HL-60 (cell line): ENCODE measurements at regions not wholly inside any gene's neighbourhood (a gene's known extent, or its start where the extent isn't known, plus 50 kb on each side); places are given as distances from the start of the nearest gene placed in this dataset.

ENCODE experiments used
- DNase-seq, 2 experiments: peaks; one replicate each; pipeline ENCODE4 v3.0.0-alpha.2; 2010 to 2020; ENCODE audit warnings: low read depth in 1 of 2, low spot score in 1 of 2
- H3K27ac ChIP-seq: fragments of 250-450 bp; sonication (Bioruptor Pico); replicated peaks from 2 replicates; pipeline ENCODE4 v1.5.1; 2020; ENCODE audit warnings: mild to moderate bottlenecking, moderate library complexity
- H3K27me3 ChIP-seq: fragments of 250-450 bp; sonication (Bioruptor Pico); 2 replicates; pipeline ENCODE4 v1.5.1; 2021; ENCODE audit warnings: mild to moderate bottlenecking, moderate library complexity; ENCODE audit not compliant: insufficient read depth, poor library complexity, severe bottlenecking
- H3K4me3 ChIP-seq: replicated peaks from 2 replicates; pipeline ENCODE4 v1.5.1; 2011; ENCODE audit warnings: mild to moderate bottlenecking, control low read depth, low read length; ENCODE audit not compliant: insufficient read depth
- GABPA ChIP-seq: IDR thresholded peaks from 2 replicates; pipeline ENCODE4 v1.6.1; 2012; ENCODE audit warnings: low read depth
- POLR2AphosphoS5 ChIP-seq: IDR thresholded peaks from 2 replicates; pipeline ENCODE4 v1.6.1; 2012; ENCODE audit warnings: low read depth
- SPI1 ChIP-seq: IDR thresholded peaks from 2 replicates; pipeline ENCODE4 v1.6.1; 2012; ENCODE audit warnings: low read depth, mild to moderate bottlenecking, borderline replicate concordance
- TF ChIP-seq, protein P1 (sequence below): IDR thresholded peaks from 2 replicates; pipeline ENCODE4 v1.6.1; 2012; ENCODE audit warnings: low read depth; ENCODE audit not compliant: insufficient replicate concordance
- TF ChIP-seq, protein P2 (sequence below): IDR thresholded peaks from one replicate; pipeline ENCODE4 v1.5.1; 2011; ENCODE audit warnings: low read length, control low read depth, inconsistent platforms; ENCODE audit not compliant: insufficient read depth

- no peak overlapping the region for H3K27ac ChIP-seq
- no peak for DNase-seq
- H3K27me3 ChIP-seq, result no peaks in the 10 kb centered on the region
- no peak overlapping the region for H3K4me3 ChIP-seq
- TF ChIP-seq, protein P1, sequence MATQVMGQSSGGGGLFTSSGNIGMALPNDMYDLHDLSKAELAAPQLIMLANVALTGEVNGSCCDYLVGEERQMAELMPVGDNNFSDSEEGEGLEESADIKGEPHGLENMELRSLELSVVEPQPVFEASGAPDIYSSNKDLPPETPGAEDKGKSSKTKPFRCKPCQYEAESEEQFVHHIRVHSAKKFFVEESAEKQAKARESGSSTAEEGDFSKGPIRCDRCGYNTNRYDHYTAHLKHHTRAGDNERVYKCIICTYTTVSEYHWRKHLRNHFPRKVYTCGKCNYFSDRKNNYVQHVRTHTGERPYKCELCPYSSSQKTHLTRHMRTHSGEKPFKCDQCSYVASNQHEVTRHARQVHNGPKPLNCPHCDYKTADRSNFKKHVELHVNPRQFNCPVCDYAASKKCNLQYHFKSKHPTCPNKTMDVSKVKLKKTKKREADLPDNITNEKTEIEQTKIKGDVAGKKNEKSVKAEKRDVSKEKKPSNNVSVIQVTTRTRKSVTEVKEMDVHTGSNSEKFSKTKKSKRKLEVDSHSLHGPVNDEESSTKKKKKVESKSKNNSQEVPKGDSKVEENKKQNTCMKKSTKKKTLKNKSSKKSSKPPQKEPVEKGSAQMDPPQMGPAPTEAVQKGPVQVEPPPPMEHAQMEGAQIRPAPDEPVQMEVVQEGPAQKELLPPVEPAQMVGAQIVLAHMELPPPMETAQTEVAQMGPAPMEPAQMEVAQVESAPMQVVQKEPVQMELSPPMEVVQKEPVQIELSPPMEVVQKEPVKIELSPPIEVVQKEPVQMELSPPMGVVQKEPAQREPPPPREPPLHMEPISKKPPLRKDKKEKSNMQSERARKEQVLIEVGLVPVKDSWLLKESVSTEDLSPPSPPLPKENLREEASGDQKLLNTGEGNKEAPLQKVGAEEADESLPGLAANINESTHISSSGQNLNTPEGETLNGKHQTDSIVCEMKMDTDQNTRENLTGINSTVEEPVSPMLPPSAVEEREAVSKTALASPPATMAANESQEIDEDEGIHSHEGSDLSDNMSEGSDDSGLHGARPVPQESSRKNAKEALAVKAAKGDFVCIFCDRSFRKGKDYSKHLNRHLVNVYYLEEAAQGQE, result no peak
- TF ChIP-seq SPI1, result no peak
- no peak for TF ChIP-seq GABPA
- TF ChIP-seq, protein P2, sequence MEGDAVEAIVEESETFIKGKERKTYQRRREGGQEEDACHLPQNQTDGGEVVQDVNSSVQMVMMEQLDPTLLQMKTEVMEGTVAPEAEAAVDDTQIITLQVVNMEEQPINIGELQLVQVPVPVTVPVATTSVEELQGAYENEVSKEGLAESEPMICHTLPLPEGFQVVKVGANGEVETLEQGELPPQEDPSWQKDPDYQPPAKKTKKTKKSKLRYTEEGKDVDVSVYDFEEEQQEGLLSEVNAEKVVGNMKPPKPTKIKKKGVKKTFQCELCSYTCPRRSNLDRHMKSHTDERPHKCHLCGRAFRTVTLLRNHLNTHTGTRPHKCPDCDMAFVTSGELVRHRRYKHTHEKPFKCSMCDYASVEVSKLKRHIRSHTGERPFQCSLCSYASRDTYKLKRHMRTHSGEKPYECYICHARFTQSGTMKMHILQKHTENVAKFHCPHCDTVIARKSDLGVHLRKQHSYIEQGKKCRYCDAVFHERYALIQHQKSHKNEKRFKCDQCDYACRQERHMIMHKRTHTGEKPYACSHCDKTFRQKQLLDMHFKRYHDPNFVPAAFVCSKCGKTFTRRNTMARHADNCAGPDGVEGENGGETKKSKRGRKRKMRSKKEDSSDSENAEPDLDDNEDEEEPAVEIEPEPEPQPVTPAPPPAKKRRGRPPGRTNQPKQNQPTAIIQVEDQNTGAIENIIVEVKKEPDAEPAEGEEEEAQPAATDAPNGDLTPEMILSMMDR, result no peak
- TF ChIP-seq POLR2AphosphoS5, result no peak
Measured at GRCh38 chr9:90061187-90061586, 456.4 kb downstream of the GADD45G start.

GRCh38 chr9:90062982-90063381 is 458.2 kb downstream of the GADD45G start:
- H3K4me3 ChIP-seq, result no peak overlapping the region
- DNase-seq, result no peak
- TF ChIP-seq POLR2AphosphoS5 (no peak), GABPA (no peak), SPI1 (no peak)
- TF ChIP-seq, protein P1, result no peak
- TF ChIP-seq, protein P2, result no peak

GRCh38 chr9:90064248-90064647 is 459.4 kb downstream of the GADD45G start:
- TF ChIP-seq POLR2AphosphoS5 (no peak), GABPA (no peak), SPI1 (no peak)
- TF ChIP-seq, protein P1, result no peak
- TF ChIP-seq, protein P2, result no peak
- Histone ChIP-seq H3K4me3 (no peak overlapping the region), H3K27me3 (no peaks in the 10 kb centered on the region), H3K27ac (no peak overlapping the region)
- no peak for DNase-seq

More at GRCh38 chr9:90062982-90063381, 458.2 kb downstream of the GADD45G start:
- Histone ChIP-seq H3K27ac (no peak overlapping the region), H3K27me3 (no peaks in the 10 kb centered on the region)
